ENCODE measurements at regions not wholly inside any gene's neighbourhood (a gene's known extent, or its start where the extent isn't known, plus 50 kb on each side); places are given as distances from the start of the nearest gene placed in this dataset.
"Not testable (repeated sequence)": the region's sequence is repeated elsewhere in the genome, so short reads cannot be mapped to it uniquely, and the experiment has no call there.

DNA sequence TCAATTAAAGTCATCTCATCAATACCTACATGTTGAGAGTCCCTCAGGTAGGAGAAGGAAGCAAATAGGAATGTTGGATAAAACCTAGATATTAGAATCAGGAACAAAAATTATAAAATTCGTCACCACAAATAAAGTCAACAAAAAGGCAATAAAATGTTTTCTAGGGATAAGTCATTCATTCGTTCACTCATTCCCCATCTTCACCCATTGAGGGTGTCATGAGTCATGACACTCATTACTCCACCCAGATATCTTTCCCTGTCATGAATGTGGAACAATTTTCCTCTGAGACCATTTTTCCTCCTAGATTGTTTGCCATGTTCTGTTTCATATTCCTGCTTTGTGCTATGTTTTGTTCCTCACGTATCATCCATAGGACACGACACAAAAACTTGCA lies 50.9 kb upstream of the OLIG3 start:
- no peak for ATAC-seq
- intact Hi-C loops (cut with DNase I) = no loop called here
- DNase-seq (ENCODE audit: low spot score) = no peak

DNA sequence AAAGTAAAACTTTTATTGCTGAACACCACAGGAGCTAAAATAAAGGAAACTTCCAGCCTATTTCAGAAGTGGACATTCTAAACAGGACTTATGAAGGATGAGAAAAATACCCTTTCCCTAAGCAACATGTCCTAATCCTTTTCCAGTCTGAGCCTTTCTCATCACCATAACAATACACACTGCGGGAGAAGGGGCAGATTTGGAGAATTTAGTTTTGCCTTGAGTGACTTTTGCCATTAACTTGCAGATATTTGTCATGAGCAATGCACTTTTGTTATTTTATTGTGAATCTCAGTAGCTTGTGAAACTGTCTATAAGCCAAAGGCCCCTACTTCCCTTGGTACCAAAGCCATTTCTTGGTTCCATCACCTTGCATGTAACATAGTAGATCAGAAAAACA lies 53.0 kb upstream of the OLIG3 start:
- DNase-seq (ENCODE audit: low spot score) (no peak), ATAC-seq (no peak)
- intact Hi-C loops (cut with DNase I) = no loop called here

- intact Hi-C loops (cut with DNase I) = no loop called here
- ATAC-seq (no peak), DNase-seq (ENCODE audit: low spot score) (no peak)
Observed at GRCh38 chr6:137547601-137548000, 53.4 kb upstream of the OLIG3 start.

GRCh38 chr6:137549106-137549505 lies 54.9 kb upstream of the OLIG3 start:
- DNase-seq (ENCODE audit: low spot score) = no peak
- no peak for ATAC-seq
- intact Hi-C loops (cut with DNase I) = no loop called here

- DNase-seq (ENCODE audit: low spot score) (no peak), ATAC-seq (no peak)
- intact Hi-C loops (cut with DNase I) = no loop called here
Observed at GRCh38 chr6:137550535-137550934, 56.3 kb upstream of the OLIG3 start.

- intact Hi-C loops (cut with DNase I) = no loop called here
- DNase-seq (ENCODE audit: low spot score) (no peak), ATAC-seq (no peak)
Observed at GRCh38 chr6:137552146-137552545, 58.0 kb upstream of the OLIG3 start.

- DNase-seq (ENCODE audit: low spot score) = no peak
- intact Hi-C loops (cut with DNase I) = no loop called here
Observed at GRCh38 chr6:137552809-137553208, 58.6 kb upstream of the OLIG3 start.

DNA sequence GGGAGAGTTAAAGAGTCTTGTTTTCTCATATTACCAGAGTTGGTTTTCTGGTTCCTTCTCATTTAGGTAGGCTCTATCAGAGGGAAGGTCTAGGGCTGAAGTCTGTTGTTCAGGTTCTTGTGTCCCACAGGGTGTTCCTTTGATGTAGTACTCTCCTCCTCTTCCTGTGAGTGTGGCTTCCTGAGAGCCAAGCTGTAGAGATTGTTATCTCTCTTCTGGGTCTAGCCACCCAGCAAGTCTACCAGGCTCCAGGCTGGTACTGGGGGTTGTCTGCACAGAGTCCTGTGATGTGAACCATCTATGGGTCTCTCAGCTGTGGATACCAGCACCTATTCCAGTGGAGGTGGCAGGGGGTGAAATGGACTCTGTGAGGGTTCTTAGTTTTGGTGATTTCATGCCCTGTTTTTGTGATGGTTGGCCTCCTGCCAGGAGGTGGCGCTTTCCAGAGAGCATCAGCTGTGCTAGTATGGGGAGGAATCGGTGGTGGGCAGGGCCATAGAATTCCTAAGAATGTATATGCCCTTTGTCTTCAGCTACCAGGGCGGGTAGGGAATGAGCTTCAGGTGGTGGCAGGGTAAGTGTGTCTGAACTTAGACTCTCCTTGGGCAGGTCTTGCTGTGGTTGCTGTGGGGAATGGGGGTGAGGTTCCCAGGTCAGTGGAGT lies 65.5 kb upstream of the OLIG3 start:
- intact Hi-C loops (cut with DNase I); ATAC-seq; DNase-seq (ENCODE audit: low spot score): not testable (repeated sequence)

More at GRCh38 chr6:137552809-137553208, 58.6 kb upstream of the OLIG3 start:
- no peak for ATAC-seq

DNA sequence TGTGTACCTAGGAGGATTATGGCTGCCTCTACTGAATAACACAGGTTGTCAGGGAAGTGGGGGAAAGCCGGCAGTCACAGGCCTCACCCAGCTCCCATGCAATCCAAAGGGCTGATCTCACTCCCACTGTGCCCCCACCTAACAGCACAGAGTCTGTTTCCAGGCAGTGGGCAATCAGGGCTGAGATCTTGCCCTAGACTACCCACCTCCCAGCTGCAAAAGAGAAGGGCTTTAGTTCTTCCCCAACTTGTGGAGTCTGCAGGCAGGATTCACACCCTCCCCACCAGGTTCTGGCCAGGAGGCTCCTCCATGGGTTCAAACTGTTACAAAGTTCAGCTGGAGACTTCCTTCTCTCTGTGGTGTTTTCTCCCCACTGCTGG lies 66.0 kb upstream of the OLIG3 start:
- DNase-seq (ENCODE audit: low spot score) (no peak), ATAC-seq (no peak)
- intact Hi-C loops (cut with DNase I) = no loop called here

DNA sequence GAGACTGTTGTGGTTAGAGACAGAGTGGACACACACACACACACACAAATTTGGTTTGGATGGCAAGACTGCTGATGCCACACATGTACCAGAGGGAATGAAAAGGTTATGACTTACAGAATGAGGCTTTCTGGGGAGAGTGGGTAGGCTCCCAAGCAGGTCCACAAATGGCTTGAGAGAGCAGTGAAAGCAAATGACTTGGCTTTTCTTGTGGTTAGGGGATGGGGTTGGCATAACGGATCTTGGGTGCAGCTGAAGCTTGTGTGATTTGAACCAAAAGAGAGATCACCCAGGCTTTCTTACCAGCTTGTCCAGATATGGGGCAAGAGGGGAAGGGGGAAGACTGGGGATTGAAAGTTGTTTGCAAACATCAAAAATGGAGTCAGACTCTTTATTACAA lies 73.9 kb upstream of the OLIG3 start:
- DNase-seq (ENCODE audit: low spot score) (no peak), ATAC-seq (no peak)
- intact Hi-C loops (cut with DNase I) = no loop called here

GRCh38 chr6:137570393-137570792 lies 76.2 kb upstream of the OLIG3 start:
- no peak for ATAC-seq
- intact Hi-C loops (cut with DNase I) = no loop called here
- no peak for DNase-seq (ENCODE audit: low spot score)

- DNase-seq (ENCODE audit: low spot score) (no peak), ATAC-seq (no peak)
- intact Hi-C loops (cut with DNase I) = no loop called here
Observed at GRCh38 chr6:137571854-137572253, 77.7 kb upstream of the OLIG3 start.

GRCh38 chr6:137573739-137574138 lies 79.5 kb upstream of the OLIG3 start:
- DNase-seq (ENCODE audit: low spot score) (no peak), ATAC-seq (no peak)
- intact Hi-C loops (cut with DNase I) = no loop called here

DNA sequence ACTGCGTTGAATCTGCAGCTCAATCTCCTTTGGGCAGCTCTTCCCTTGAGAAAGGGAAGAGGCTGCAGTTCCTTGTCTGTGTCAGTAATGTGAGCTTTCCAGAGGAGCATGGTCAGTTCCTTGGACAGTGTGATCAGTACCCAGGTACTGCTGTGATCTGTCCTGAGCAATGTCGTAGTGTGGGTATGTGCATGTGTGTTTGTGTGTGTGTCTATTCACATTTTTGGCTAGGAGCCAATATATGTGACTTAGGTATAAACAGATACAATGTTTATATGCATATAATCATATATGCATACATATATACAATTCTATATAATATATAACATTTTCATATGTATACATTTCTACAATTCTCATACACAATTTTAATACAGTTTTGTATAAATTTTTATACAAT lies 85.4 kb upstream of the OLIG3 start:
- intact Hi-C loops (cut with DNase I) = no loop called here
- ATAC-seq (no peak), DNase-seq (ENCODE audit: low spot score) (no peak)

DNA sequence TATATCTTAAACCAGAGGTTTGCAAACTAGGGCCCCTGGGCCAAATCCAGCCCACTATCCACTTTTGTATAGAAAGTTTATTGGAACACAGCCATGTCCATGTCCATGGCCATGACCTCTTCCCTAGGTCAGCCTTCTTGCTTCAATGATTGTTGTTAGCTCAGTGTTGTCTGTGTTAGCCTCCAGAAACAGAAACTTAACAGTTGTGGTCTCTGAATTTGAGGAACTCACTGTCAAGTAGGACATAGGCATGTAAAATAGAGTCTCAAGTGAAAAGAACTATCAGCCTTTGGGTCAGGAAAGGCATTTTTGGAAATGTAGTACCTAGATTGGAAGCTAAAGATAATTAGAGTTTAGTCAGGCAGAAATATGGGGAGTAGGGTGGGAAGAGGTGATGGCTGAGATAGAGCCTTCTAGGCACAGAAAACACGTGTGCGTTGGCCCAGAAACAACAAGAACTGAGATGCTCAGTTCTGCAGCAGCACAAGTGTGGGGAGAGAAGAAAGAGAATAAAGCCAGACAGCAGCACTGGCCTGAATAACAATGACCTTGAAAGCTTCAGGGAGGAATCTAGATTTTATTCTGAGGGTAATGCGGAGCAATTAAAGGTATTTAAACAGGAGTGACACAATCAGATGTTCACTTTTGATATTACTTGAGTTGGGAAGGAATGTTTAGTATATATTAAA lies 87.0 kb upstream of the OLIG3 start:
- no peak for DNase-seq (ENCODE audit: low spot score)
- intact Hi-C loops (cut with DNase I) = no loop called here
- ATAC-seq = no peak

DNA sequence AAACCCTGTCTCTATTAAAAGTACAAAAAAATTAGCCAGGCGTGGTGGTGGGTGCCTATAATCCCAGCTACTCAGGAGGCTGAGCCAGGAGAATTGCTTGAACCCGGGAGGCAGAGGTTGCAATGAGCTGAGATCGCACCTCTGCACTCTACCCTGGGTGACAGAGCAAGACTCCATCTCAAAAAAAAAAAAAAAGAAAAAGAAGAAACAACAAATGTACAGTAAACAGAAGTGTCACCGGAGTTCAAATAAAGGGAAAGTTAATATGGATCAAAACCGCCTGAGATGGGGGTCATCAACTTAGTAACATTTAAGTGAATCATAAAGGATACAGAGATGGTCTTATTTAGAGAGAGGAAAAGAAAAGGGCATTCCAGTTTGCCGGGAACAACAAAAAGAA lies 89.3 kb upstream of the OLIG3 start:
- DNase-seq (ENCODE audit: low spot score); ATAC-seq; intact Hi-C loops (cut with DNase I): not testable (repeated sequence)

GRCh38 chr6:137588472-137588871 lies 94.3 kb upstream of the OLIG3 start:
- intact Hi-C loops (cut with DNase I) = no loop called here
- DNase-seq (ENCODE audit: low spot score) (no peak), ATAC-seq (no peak)

- DNase-seq (ENCODE audit: low spot score) = no peak
- no peak for ATAC-seq
- intact Hi-C loops (cut with DNase I) = no loop called here
Observed at GRCh38 chr6:137589067-137589848, 95.1 kb upstream of the OLIG3 start.

DNA sequence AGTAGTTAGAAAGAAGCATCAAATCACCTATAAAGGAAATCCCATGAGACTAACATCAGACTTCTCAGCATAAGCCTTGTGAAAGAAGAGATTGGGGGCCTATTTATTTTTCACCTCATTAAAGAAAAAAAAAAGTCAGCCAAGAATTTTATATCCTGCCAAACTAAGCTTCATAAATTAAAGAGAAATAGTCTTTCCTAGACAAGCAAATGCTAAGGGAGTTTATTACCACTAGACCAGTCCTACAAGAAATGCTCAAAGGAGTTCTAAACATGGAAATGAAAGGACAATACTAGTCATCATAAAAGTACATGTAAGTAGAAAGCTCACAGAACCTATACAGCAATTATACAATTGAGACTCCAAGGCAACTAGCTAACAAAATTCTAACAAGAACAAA lies 96.5 kb upstream of the OLIG3 start:
- DNase-seq (ENCODE audit: low spot score) = no peak
- ATAC-seq = no peak
- intact Hi-C loops (cut with DNase I) = no loop called here

GRCh38 chr6:137601471-137601870 lies 107.3 kb upstream of the OLIG3 start:
- intact Hi-C loops (cut with DNase I) = no loop called here
- ATAC-seq = no peak
- no peak for DNase-seq (ENCODE audit: low spot score)

Measured in sciatic nerve (tissue), 2 donors.